Suprapubic skin (tissue), 4 donors: ENCODE measurements at regions not wholly inside any gene's neighbourhood (a gene's known extent, or its start where the extent isn't known, plus 50 kb on each side); places are given as distances from the start of the nearest gene placed in this dataset.

Experiments
- DNase-seq, 2 donors: peaks; one replicate each; pipeline ENCODE4 v3.0.0-alpha.2; 2019; ENCODE audit warnings: low spot score in 2 of 2
- H3K27ac ChIP-seq: fragments of 200-600 bp; sonication (generic); one replicate; pipeline ENCODE4 v1.5.1; 2019
- H3K27me3 ChIP-seq: fragments of 200-600 bp; sonication (generic); one replicate; pipeline ENCODE4 v1.5.1; 2019
- H3K36me3 ChIP-seq: fragments of 200-600 bp; sonication (generic); one replicate; pipeline ENCODE4 v1.5.1; 2019
- H3K4me1 ChIP-seq: fragments of 200-600 bp; sonication (generic); one replicate; pipeline ENCODE4 v1.5.1; 2019
- H3K4me3 ChIP-seq: fragments of 200-600 bp; sonication (generic); one replicate; pipeline ENCODE4 v1.5.1; 2019; ENCODE audit warnings: mild to moderate bottlenecking
- H3K9me3 ChIP-seq: fragments of 200-600 bp; sonication (generic); one replicate; pipeline ENCODE4 v1.5.1; 2019
- CTCF ChIP-seq, 2 donors: fragments of 200-600 bp in 1 of 2; fragments of 450-650 bp in 1 of 2; sonication (generic) in 1 of 2; IDR thresholded peaks; one replicate each; pipeline ENCODE4 v1.5.1; 2016 to 2019; ENCODE audit warnings: antibody characterized with exemption in 2 of 2, mild to moderate bottlenecking in 1 of 2, moderate library complexity in 1 of 2
- EP300 ChIP-seq: sonication (generic); formaldehyde crosslinking; IDR thresholded peaks from one replicate; pipeline ENCODE4 v1.6.1; 2017; ENCODE audit warnings: antibody characterized with exemption
- POLR2A ChIP-seq, 2 donors: fragments of 450-650 bp; IDR thresholded peaks; one replicate each; pipeline ENCODE4 v1.6.1; 2017; ENCODE audit warnings: antibody characterized with exemption in 2 of 2, mild to moderate bottlenecking in 2 of 2, moderate library complexity in 2 of 2
- POLR2AphosphoS5 ChIP-seq, 3 donors: sonication (generic); formaldehyde crosslinking; IDR thresholded peaks; one replicate each; pipeline ENCODE4 v1.6.1; 2017; ENCODE audit warnings: antibody characterized with exemption in 3 of 3
- whole genome bisulfite sequencing: methylation state at CpG from one replicate; pipeline ENCODE4 v1.1.5; 2018; 5-methylcytosine and 5-hydroxymethylcytosine counted together

GRCh38 chr13:26952551-26953143 lies 192.1 kb upstream of the GPR12 start:
- DNase-seq, result peak in 1 of 2 donors; percentile 54
- Histone ChIP-seq H3K36me3 (no peaks in the 10 kb centered on the region), H3K9me3 (no peaks in the 10 kb centered on the region), H3K27me3 (peaks cover 40% of the 10 kb centered on the region), H3K4me3 (no peak overlapping the region), H3K27ac (no peak overlapping the region), H3K4me1 (no peaks in the 10 kb centered on the region)
- WGBS, result 84% methylated on average over 7 of the region's 12 CpGs
- TF ChIP-seq POLR2A (IDR thresholded peaks at IDR 0.05) (no peak), CTCF (IDR thresholded peaks at IDR 0.05) (no peak), EP300 (no peak), POLR2AphosphoS5 (IDR thresholded peaks at IDR 0.05) (no peak)

GRCh38 chr13:26951581-26952177 lies 191.1 kb upstream of the GPR12 start:
- peaks cover 34% of the 10 kb centered on the region for H3K27me3 ChIP-seq
- WGBS, result 62% methylated on average over 8 of the region's 12 CpGs
- H3K4me1 ChIP-seq, result no peaks in the 10 kb centered on the region
- H3K27ac ChIP-seq, result no peak overlapping the region
- no peaks in the 10 kb centered on the region for H3K9me3 ChIP-seq
- no peak overlapping the region for H3K4me3 ChIP-seq
- TF ChIP-seq POLR2AphosphoS5 (IDR thresholded peaks at IDR 0.05) (no peak), POLR2A (IDR thresholded peaks at IDR 0.05) (no peak), CTCF (IDR thresholded peaks at IDR 0.05) (no peak), EP300 (no peak)
- H3K36me3 ChIP-seq, result no peaks in the 10 kb centered on the region
- peak in 1 of 2 donors; percentile 65 for DNase-seq

- 78% methylated on average over 11 of the region's 17 CpGs for WGBS
- peaks cover 27% of the 10 kb centered on the region for H3K27me3 ChIP-seq
- H3K4me3 ChIP-seq, result no peak overlapping the region
- TF ChIP-seq EP300 (no peak), CTCF (IDR thresholded peaks at IDR 0.05) (no peak), POLR2AphosphoS5 (IDR thresholded peaks at IDR 0.05) (no peak), POLR2A (IDR thresholded peaks at IDR 0.05) (no peak)
- H3K9me3 ChIP-seq, result no peaks in the 10 kb centered on the region
- DNase-seq, result peak in 1 of 2 donors; percentile 21
- no peak overlapping the region for H3K27ac ChIP-seq
- no peaks in the 10 kb centered on the region for H3K4me1 ChIP-seq
- no peaks in the 10 kb centered on the region for H3K36me3 ChIP-seq
Measured at GRCh38 chr13:26950968-26951367, 190.4 kb upstream of the GPR12 start.

- 63% methylated on average over 10 of the region's 10 CpGs for WGBS
Measured at GRCh38 chr13:26950546-26950945, 190.0 kb upstream of the GPR12 start.

More at GRCh38 chr13:26950546-26950945, 190.0 kb upstream of the GPR12 start:
- H3K9me3 ChIP-seq, result no peaks in the 10 kb centered on the region
- peak in 1 of 2 donors; percentile 54 for DNase-seq
- no peak for TF ChIP-seq POLR2A (IDR thresholded peaks at IDR 0.05)
- no peak for TF ChIP-seq POLR2AphosphoS5 (IDR thresholded peaks at IDR 0.05)
- no peak for TF ChIP-seq CTCF (IDR thresholded peaks at IDR 0.05)
- TF ChIP-seq EP300, result no peak
- peaks cover 27% of the 10 kb centered on the region for H3K27me3 ChIP-seq
- no peaks in the 10 kb centered on the region for H3K36me3 ChIP-seq
- no peaks in the 10 kb centered on the region for H3K4me1 ChIP-seq
- no peak overlapping the region for H3K4me3 ChIP-seq
- H3K27ac ChIP-seq, result no peak overlapping the region
